GM21825 (cell line): ENCODE measurements at regions not wholly inside any gene's neighbourhood (a gene's known extent, or its start where the extent isn't known, plus 50 kb on each side); places are given as distances from the start of the nearest gene placed in this dataset.

ENCODE experiments used
- ATAC-seq: cut with Tn5 transposase; IDR thresholded peaks from one replicate; pipeline ENCODE4 v1.9.1; 2021; ENCODE audit warnings: mild to moderate bottlenecking, moderate library complexity; ENCODE audit not compliant: unreplicated experiment

DNA sequence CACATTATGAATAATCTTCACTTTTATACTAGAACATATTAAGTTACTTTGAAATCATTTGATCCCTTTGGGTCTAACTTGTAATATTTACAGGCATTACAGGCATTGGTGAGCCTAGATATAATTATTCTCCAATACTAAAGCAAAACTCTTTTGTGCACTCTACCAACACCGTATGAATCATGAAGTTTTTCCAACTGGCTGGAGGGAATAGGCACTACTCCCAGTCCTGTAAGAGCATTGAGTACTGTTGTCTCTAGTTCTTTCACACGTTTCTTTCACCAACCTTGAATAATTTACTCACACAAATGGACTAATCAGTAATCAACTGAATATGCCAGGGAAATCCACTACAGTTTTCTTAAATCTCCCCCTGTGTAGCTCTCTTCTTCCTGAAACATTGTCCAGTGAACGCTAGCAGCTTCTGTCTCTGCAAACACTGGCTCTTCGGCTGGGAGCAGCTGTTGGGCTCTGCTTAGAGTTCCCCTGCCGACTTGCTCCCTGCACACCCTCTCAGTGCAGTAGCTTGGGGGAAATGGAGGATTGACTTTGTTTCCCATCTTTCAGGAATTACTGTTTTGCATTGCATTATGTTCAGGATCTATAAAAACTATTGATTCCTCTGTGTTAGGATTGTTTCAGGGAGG lies 476.7 kb downstream of the RFC3 start:
- ATAC-seq: no peak

DNA sequence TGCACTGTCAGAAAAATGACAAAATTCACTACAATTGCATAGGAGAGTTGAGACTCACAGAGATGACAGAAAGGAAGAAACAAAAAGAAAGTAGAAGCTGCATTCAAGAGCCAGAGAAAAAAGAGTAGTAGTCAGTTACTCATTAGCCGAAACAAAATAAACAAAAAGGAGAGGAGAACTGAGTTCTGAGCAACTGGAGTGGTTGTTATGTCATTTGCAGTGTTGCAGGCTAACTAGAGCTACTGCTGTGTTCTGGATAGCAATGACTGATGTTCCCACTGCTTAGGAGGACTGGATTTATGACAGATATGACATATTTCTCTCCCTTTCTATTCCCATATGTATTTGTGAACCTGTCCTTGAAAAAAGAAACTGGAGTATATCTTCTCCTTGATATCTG lies 482.6 kb downstream of the RFC3 start:
- no peak for ATAC-seq

DNA sequence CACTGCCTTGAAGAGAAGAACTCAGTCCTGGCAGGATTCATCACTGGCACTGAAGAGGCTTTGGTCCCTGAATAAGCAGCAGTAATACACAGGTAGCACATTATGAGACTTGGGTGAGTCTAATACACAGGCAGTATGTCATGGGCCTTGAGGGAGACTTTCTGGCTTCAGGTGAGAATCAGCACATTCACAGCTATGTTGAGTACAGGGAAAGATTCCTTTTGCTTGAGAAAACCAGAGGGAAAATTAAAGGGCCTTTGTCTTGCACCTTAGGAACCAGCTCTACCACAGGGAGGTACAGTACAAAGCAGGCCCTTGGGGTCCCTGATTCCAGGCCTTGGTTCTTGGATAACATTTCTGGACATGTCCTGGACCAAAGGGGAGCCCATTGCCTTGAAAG lies 484.6 kb downstream of the RFC3 start:
- no peak for ATAC-seq

DNA sequence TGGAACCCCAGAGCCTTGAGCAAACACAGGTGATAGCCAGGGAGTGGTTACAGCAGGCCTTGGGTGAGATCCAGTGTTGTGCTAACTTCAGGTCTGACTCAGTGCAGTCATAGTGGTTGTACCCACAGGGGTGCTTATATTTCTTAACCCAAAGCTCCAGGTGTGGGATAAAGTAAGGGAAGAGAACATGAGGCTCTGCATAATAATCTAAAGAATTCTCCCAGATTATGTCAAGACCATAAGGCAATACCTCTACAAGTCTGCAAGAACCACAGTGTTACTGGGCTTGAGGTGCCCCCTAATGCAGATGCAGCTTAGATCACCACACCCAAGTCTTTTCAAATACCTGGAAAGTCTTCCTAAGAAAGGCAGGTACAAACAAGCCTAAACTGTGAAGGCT lies 485.4 kb downstream of the RFC3 start:
- no peak for ATAC-seq

DNA sequence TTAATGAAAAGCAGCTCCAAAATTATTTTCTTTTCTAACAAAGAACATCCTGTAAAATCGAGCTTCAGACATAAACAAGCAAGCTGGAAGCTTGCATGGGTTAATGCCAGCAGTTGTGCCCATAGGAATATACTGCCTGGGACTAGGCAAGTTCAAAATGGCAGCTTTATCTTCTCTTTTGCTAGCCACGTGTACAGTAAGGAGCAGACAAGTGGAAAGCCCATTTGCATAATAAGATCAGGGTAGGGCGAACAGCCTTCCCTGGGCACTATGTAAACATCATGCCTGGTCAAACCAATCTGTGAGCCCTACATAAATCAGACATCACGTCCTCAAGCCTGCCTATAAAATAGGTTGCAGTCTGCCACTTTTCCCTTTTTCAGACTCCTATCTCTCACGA lies 489.7 kb downstream of the RFC3 start:
- no peak for ATAC-seq

DNA sequence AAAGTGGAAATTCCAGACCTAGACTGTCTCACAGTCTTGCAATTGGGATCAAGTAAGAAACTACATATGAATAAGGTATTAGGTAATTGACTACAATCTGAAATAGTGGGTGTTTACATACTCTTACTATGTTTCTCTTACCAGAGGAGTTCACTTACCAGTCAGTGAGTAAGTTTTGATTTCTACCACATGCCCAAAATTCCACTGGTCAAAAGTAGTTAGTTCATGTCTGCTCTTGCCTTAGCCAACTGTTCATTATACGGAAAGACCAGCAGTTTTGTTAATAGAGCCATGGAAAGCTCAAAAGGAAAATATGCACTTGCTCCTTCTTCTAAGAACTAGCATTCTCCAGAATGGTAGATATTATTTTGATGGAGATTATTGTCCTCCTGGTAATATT lies 490.8 kb downstream of the RFC3 start:
- no peak for ATAC-seq

DNA sequence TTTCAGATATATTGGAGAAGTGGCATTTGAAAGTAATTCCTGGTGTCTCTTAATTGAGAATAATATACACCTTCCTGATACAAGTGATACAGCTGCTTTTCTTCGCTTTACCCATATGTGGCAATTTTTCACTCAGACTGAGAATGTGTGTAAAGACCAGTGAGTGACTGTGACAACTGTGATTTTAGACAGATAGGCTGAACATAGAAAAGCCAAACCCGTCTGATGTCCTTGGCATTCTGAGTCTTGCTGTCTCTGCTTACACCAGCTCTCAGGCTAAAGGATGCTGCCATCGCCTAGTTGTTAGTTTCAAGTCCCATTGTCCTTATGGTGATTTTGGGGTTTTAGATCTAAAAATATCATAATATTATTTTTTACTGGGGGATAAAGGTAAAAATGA lies 492.6 kb downstream of the RFC3 start:
- no peak for ATAC-seq

DNA sequence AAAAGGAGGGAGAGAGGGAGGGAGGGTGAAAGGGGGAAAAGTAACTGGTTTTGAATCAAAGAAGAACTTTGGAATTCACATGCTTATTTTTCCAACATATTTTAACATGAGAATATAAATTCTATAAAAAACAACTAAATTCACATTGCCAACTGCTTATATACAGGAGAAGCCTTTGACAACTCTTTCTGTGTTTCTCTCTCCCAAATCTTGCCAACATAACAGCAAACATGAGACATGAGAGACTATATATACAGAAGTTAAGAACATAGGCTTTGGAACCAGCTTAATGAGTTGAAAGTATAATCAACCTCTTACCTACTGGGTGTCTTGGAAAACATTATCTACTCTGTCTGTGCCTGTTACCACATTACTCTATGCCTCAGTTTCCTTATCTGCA lies 493.3 kb downstream of the RFC3 start:
- no peak for ATAC-seq

DNA sequence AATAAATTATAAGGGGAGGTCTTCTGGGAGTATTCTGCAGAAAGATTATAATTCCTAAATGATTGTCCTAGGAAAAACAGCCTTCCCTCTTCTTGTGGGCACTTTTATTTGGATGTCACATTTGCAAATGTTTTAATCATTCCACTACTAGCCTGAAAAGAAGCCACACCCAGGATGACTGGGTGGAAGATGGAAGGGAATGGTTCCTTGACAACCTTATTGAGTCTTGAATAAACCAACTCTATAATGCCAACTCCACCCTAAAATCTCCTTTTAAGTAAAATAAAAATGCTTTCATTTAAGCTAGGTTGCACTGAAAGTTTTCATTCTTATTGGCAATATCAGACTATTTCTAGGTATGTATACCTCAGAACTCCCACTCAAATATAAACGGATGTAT lies 494.6 kb downstream of the RFC3 start:
- ATAC-seq: no peak

DNA sequence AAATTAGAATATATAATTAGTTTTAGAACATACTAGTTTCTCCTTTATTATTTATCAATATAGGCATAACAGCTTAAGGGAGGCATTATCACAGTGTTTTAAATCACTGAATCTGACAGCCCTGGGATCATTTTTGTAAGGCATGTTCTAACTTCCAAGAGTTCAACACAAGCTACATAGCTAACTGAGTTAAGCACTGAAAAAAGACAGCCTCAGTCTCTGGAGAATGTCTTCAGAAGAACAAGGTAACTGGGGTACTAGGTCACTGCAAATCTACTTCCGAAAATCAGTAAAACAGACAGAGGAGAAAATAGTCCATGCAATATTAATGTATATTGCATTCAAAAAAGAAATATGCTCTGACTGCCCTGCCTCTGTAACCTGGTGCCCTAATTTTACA lies 502.1 kb downstream of the RFC3 start:
- ATAC-seq: no peak

DNA sequence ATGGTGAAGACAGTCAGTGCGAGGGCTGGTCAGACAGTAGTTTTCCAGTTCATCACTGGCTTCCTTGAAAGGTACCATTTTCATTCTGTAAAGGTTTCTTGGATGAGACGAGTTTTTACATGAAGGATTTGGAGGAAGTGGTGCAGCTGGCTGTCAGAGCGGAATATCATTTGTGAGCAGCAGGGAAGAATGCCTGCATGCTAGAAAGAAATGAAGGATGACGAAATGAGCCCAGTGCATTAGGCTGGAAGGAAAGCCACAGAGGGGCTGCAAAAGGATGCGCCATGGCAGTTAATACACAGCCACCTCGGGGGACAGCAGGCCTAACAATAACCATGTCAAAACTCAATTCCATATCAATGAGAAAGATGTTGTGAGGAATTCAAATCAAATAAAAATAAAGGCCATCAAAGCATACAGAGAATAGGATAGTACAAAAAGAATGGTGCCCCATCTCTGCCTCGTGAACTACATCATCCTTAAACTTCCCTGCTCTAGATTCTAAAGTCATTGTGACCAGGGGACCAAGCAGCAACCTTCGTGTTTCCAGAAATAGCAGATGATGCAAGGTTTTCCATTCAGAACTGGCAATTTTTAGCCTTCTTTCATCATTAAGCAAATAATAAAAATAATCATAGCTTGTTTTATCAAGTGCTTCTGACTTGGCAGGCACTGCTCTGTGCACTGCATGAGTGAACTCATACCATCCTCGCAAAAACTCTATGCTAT lies 504.2 kb downstream of the RFC3 start:
- no peak for ATAC-seq

DNA sequence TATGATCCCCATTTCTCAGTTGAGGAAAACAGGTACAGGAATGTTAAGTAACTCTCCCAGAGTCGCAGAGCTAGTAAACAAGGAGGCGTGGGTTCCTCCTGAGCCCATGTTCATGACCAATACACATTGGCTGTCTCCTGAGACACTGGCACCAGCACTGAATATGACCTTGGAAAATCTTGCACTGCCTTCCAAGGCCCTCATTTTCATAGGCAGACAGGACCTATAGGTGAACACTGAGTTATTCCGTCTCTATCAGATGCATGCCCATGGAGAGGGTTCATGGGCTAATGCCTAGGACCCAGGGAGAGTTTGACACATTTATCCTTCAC lies 504.8 kb downstream of the RFC3 start:
- ATAC-seq: no peak

DNA sequence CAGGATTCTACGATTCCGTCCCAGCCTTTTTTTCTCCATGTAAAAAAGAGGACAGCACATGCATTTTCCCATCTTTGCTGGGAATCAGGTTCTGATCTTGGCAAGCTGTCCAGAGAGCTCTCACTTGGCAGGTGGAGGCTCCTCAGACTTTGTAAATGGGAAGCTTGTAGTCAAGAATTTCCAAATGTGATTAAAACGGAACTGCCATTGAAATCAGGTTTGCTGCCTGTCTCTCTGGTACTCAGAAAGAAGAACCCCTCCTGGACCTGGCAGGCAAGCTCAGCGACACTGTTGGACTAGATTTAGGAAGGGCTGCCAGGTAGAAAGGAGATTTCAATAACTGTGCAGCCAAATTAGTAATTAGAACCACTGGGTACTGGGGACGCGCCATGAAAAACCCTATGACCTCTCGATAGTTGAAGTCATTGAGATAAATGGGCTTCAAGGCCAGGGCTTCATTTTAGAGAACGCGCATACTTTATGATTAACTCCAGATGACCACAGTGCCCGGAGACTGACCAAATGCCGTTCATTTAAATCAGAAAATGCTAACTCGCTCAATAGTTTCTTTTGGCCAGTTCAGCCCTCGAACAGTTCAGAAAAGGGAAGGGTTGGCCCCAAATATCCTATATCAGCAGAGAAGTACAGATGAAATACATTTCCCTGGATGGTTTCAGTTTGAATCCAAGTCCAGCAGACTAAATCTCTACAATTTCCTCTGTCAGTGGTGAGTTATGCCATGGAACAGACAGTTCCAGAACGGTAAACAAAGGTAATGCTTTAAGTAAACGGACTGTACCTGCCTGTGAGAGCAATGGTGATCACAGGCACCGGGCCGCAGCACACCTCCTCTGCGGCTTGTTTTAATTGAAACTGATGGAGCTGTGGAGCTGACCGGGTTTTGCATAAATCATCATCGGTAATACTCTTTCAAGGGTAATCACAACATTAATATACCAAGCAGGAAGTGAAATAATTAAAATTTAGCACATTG lies 517.4 kb downstream of the RFC3 start:
- no peak for ATAC-seq

DNA sequence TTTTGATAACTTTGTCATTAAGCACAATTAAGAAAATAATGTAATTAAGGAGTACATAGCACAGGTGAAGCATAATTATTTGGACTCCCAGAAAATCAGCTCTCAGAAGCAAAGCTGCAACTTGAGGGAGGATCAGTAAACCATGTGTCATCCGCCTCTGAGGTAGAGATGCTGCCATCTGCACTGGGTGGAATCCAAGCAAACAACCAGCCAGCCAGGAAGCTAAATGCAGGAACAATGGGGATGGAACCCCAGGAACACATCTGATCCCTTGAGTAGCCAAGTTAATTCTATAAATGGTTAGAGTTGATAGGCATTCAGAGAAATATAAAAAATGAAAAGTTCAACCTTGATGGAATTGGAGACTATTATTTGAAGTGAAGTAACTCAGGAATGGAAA lies 520.2 kb downstream of the RFC3 start:
- ATAC-seq: no peak

DNA sequence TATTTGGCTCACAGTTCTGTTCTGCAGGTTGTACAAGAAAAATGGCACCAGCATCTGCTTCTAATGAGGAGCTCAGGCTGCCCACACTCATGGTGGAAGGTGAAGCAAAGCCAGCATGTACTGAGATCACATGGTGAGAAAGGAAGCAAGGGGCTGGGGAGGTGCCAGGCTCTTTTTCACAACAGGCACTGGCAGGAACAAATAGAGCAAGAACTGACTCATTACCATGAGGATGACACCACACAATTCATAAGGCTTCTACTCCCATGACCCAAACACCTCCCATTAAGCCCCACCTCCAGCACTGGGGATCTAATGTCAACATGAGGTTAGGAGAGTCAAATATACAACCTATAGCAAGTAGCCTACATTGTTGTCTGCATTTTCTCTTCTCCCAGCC lies 522.6 kb downstream of the RFC3 start:
- ATAC-seq: no peak

DNA sequence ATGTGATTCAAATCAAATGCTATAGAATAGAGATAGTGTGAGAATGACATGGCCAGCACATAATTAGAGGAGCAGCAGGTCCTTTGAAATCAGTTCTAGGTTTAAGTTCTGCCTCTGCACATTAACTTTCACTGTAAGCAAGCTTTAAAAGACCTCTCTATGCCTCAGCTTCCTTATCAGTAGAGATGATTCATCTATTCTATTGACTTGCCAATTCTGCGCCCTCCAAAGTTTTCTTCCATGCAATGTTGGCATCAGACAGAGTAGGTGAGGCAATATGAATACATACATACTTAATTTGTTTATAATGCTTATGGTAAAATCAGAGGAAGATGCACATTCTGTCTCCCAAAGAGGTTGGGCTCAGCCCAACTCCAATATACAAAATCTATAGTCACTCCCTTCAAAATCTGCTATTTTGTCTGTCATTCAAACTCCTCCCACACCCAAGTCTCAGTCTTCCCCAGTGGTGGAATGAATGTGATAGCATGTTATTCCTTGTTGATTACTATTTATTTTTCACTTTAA lies 525.5 kb downstream of the RFC3 start:
- no peak for ATAC-seq

DNA sequence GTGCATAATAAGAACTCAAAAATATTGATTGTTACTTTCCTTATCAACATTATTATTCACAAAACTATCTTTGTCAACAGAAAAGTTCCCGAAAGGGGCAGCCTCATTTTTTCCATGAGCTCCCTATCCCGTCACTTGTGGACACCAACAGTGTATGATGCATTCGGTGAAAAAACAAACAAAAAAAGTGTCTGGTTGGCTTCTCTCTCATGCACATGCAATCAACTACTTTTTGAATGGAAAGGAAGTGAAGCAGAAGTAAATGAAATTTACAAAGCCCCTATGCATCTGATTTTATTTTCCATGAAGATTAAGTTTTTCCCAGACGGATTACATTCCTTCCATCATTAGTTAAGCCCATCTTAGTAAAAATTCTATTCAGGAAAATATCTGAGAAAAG lies 526.9 kb downstream of the RFC3 start:
- no peak for ATAC-seq

DNA sequence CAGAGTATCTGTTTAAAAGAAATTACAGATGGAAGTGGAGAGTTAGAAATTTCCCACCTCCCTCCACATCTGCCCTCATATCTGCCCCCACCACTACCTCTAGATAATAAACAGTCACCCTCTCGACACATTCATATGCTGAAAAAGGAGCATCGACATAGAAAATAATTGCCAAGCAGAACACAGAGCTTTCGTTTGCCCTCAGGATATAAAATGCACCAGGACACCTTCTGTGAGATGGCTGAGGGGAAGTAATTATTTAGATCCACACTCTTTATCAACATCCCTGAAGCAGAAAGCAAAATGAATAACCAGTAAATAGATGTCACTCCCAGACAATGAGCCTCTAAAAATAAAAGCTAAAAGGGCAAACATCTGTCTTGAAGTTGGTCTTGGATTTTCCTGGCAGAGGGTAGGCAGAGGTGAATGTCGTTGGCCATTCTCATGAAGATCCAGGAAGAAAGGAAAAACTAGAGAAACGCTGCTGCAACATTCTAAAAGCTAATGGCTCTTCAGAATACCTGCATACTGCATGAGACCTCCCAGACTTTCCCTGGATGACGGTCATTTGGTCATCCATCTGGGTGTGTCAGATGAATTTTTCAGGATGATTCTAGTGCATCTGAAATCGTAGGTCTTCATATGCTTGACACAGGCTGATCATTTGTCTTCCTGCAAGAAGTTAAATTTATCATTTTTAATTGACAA lies 527.5 kb downstream of the RFC3 start:
- ATAC-seq: no peak

DNA sequence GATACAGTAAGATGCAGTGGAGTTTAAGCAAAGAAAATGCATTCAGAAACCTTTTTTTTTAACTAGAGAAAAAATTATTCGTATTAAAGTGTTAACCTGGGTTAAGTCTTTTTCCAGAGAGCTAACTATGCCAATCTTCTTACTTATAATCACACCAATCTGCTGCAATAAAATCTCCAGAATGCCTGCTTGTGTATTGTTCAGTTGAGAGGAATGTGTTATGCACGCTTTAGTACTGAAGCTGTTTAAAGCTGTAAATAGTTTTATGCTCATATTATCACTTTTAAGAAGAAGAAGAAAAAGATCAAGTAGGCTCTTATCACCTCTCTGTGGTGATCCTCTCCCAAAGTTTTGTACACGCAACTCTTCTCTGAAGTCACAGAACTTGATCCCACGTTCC lies 528.7 kb downstream of the RFC3 start:
- ATAC-seq: no peak

DNA sequence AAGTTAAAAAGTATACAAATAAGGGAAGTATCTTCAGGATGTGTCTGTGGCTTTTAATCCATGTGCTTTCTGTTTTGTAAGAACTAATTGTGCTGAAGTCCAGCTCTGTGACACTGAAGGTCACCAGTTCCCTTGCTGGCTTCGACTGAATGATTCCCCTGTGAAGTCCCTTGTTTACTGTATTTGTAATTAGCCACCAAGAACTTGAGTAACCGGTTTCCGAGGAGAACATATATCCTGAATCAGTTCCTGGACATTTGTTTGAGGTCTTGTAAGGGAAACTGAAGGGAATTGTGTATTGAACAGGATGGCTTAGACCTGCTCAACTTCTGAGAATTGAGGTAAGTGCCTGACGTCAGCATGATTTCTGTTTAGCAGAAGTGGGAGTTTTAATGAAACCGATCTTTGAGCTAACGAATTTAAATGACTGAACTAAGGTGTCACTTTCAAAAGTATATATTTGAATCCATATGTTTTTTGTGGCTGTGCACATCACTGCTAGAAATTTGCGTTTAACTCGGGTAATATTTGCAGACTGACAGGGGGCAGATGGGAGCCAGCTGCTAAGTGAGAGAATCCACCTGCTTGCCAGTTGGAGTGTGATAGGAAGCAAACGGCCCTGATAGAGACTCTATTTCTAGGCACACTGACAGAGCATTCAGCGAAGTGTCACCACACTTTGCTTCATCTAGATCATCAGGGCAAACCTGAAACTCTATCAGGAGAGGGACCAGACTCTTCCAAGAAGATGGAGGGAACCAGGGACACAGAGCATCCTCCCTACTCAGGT lies 530.0 kb downstream of the RFC3 start:
- ATAC-seq: no peak
